ACHN (cell line): ENCODE measurements at regions not wholly inside any gene's neighbourhood (a gene's known extent, or its start where the extent isn't known, plus 50 kb on each side); places are given as distances from the start of the nearest gene placed in this dataset.

ENCODE experiments used
- DNase-seq: peaks from one replicate; pipeline ENCODE4 v3.0.0-alpha.2; 2015
- in situ Hi-C: cut with HindIII; loops from 2 replicates; pipeline ENCODE4 v1.10.0; 2017; ENCODE audit warnings: low sequenced_read_pairs, low pct_ligation_motif_present, low pct_unique_long_range_greater_than_20kb

GRCh38 chr7:25557379-25557917, 329.2 kb upstream of the NPVF start:
- DNase-seq = no peak
- in situ Hi-C loops = no loop called here

GRCh38 chr7:25557930-25558329, 329.6 kb upstream of the NPVF start:
- DNase-seq = no peak
- in situ Hi-C loops = no loop called here

GRCh38 chr7:25558605-25559004, 330.3 kb upstream of the NPVF start:
- in situ Hi-C loops = no loop called here
- no peak for DNase-seq

GRCh38 chr7:25559581-25560367, 331.5 kb upstream of the NPVF start:
- DNase-seq = no peak
- in situ Hi-C loops = no loop called here

GRCh38 chr7:25562673-25563182, 334.4 kb upstream of the NPVF start:
- no peak for DNase-seq

GRCh38 chr7:25565002-25565401, 336.7 kb upstream of the NPVF start:
- in situ Hi-C loops = no loop called here
- no peak for DNase-seq

More at GRCh38 chr7:25562673-25563182, 334.4 kb upstream of the NPVF start:
- in situ Hi-C loops = no loop called here

- in situ Hi-C loops = no loop called here
- peak; percentile 75 for DNase-seq
These were observed 337.7 kb upstream of the NPVF start for GRCh38 chr7:25565949-25566348.

GRCh38 chr7:25567430-25567829, 339.1 kb upstream of the NPVF start:
- in situ Hi-C loops = no loop called here
- DNase-seq = no peak

GRCh38 chr7:25569765-25570164, 341.5 kb upstream of the NPVF start:
- in situ Hi-C loops = no loop called here
- DNase-seq = no peak

- in situ Hi-C loops = no loop called here
- no peak for DNase-seq
These were observed 344.1 kb upstream of the NPVF start for GRCh38 chr7:25572423-25572822.

GRCh38 chr7:25574828-25575227, 346.5 kb upstream of the NPVF start:
- in situ Hi-C loops = no loop called here
- no peak for DNase-seq

GRCh38 chr7:25575634-25576033, 347.3 kb upstream of the NPVF start:
- DNase-seq = no peak
- in situ Hi-C loops = no loop called here

- no peak for DNase-seq
- in situ Hi-C loops = no loop called here
These were observed 350.9 kb upstream of the NPVF start for GRCh38 chr7:25578991-25579777.

- in situ Hi-C loops = no loop called here
These were observed 351.4 kb upstream of the NPVF start for GRCh38 chr7:25579778-25580075.

GRCh38 chr7:25580141-25580540, 351.9 kb upstream of the NPVF start:
- in situ Hi-C loops = no loop called here
- DNase-seq = no peak

More at GRCh38 chr7:25579778-25580075, 351.4 kb upstream of the NPVF start:
- no peak for DNase-seq

- no peak for DNase-seq
- in situ Hi-C loops = no loop called here
These were observed 355.3 kb upstream of the NPVF start for GRCh38 chr7:25583621-25584020.

GRCh38 chr7:25584112-25584938, 356.0 kb upstream of the NPVF start:
- in situ Hi-C loops = no loop called here
- no peak for DNase-seq

- no peak for DNase-seq
- in situ Hi-C loops = no loop called here
These were observed 358.2 kb upstream of the NPVF start for GRCh38 chr7:25586513-25586912.

GRCh38 chr7:25594122-25594521, 365.8 kb upstream of the NPVF start:
- in situ Hi-C loops = no loop called here
- no peak for DNase-seq
